SJSA1 (cell line): ENCODE measurements at regions not wholly inside any gene's neighbourhood (a gene's known extent, or its start where the extent isn't known, plus 50 kb on each side); places are given as distances from the start of the nearest gene placed in this dataset.

Source experiments
- DNase-seq, 2 experiments: peaks; one replicate each; pipeline ENCODE4 v3.0.0-alpha.2; 2015 to 2020; ENCODE audit warnings: low spot score in 2 of 2, low read depth in 1 of 2
- H3K27ac ChIP-seq: fragments of 250-450 bp; sonication (Bioruptor Pico); 2 replicates; pipeline ENCODE4 v1.5.1; 2020; ENCODE audit warnings: mild to moderate bottlenecking, moderate library complexity
- H3K27me3 ChIP-seq: fragments of 250-450 bp; sonication (Bioruptor Pico); replicated peaks from 2 replicates; pipeline ENCODE4 v1.5.1; 2020; ENCODE audit warnings: mild to moderate bottlenecking, moderate library complexity
- H3K36me3 ChIP-seq: fragments of 250-450 bp; sonication (Bioruptor Pico); 2 replicates; pipeline ENCODE4 v1.5.1; 2020; ENCODE audit warnings: mild to moderate bottlenecking
- H3K4me1 ChIP-seq: fragments of 250-450 bp; sonication (Bioruptor Pico); replicated peaks from 2 replicates; pipeline ENCODE4 v1.6.1; 2021; ENCODE audit warnings: mild to moderate bottlenecking
- H3K4me3 ChIP-seq: fragments of 250-450 bp; sonication (Bioruptor Pico); 2 replicates; pipeline ENCODE4 v1.5.1; 2020; ENCODE audit warnings: mild to moderate bottlenecking
- H3K9me3 ChIP-seq: fragments of 250-450 bp; sonication (Bioruptor Pico); replicated peaks from 2 replicates; pipeline ENCODE4 v1.5.1; 2020; ENCODE audit warnings: mild to moderate bottlenecking

GRCh38 chr2:147355706-147356105 is 489.1 kb upstream of the ACVR2A start:
- no peak for DNase-seq
- H3K9me3 ChIP-seq, result no peaks in the 10 kb centered on the region; the same call in none of the 2 replicates
- no peak overlapping the region for H3K27ac ChIP-seq
- no peak overlapping the region for H3K4me3 ChIP-seq
- no peaks in the 10 kb centered on the region for H3K27me3 ChIP-seq
- no peaks in the 10 kb centered on the region for H3K4me1 ChIP-seq
- H3K36me3 ChIP-seq, result no peaks in the 10 kb centered on the region

GRCh38 chr2:147353072-147353381 is 491.8 kb upstream of the ACVR2A start:
- H3K36me3 ChIP-seq, result no peaks in the 10 kb centered on the region
- H3K4me3 ChIP-seq, result no peak overlapping the region
- no peak for DNase-seq
- H3K27me3 ChIP-seq, result no peaks in the 10 kb centered on the region
- no peaks in the 10 kb centered on the region; the same call in 1 of the 2 replicates for H3K9me3 ChIP-seq
- no peaks in the 10 kb centered on the region for H3K4me1 ChIP-seq
- H3K27ac ChIP-seq, result no peak overlapping the region

GRCh38 chr2:147352264-147353071 is 492.4 kb upstream of the ACVR2A start:
- no peak overlapping the region for H3K4me3 ChIP-seq

GRCh38 chr2:147351784-147352183 is 493.0 kb upstream of the ACVR2A start:
- Histone ChIP-seq H3K27me3 (no peaks in the 10 kb centered on the region), H3K4me3 (no peak overlapping the region), H3K9me3 (no peaks in the 10 kb centered on the region; the same call in 1 of the 2 replicates), H3K36me3 (no peaks in the 10 kb centered on the region), H3K27ac (no peak overlapping the region), H3K4me1 (no peaks in the 10 kb centered on the region)
- no peak for DNase-seq

More at GRCh38 chr2:147352264-147353071, 492.4 kb upstream of the ACVR2A start:
- no peaks in the 10 kb centered on the region for H3K36me3 ChIP-seq
- no peak for DNase-seq
- no peaks in the 10 kb centered on the region for H3K27me3 ChIP-seq
- no peak overlapping the region for H3K27ac ChIP-seq
- H3K9me3 ChIP-seq, result no peaks in the 10 kb centered on the region; the same call in 1 of the 2 replicates
- H3K4me1 ChIP-seq, result no peaks in the 10 kb centered on the region

- Histone ChIP-seq H3K4me3 (no peak overlapping the region), H3K4me1 (no peaks in the 10 kb centered on the region)
Observed at GRCh38 chr2:147348931-147349555, 495.8 kb upstream of the ACVR2A start.

GRCh38 chr2:147346142-147346541 is 498.7 kb upstream of the ACVR2A start:
- Histone ChIP-seq H3K36me3 (no peaks in the 10 kb centered on the region), H3K4me3 (no peak overlapping the region), H3K4me1 (no peaks in the 10 kb centered on the region), H3K9me3 (peaks cover 4% of the 10 kb centered on the region; the same call in 1 of the 2 replicates), H3K27ac (no peak overlapping the region), H3K27me3 (no peaks in the 10 kb centered on the region)
- DNase-seq, result no peak

More at GRCh38 chr2:147348931-147349555, 495.8 kb upstream of the ACVR2A start:
- peaks cover 4% of the 10 kb centered on the region; the same call in 1 of the 2 replicates for H3K9me3 ChIP-seq
- no peaks in the 10 kb centered on the region for H3K27me3 ChIP-seq
- no peak for DNase-seq
- no peaks in the 10 kb centered on the region for H3K36me3 ChIP-seq
- H3K27ac ChIP-seq, result no peak overlapping the region

- DNase-seq, result no peak
- Histone ChIP-seq H3K4me3 (no peak overlapping the region), H3K27me3 (no peaks in the 10 kb centered on the region), H3K27ac (no peak overlapping the region), H3K36me3 (no peaks in the 10 kb centered on the region), H3K9me3 (peaks cover 4% of the 10 kb centered on the region; the same call in 1 of the 2 replicates), H3K4me1 (no peaks in the 10 kb centered on the region)
Observed at GRCh38 chr2:147345246-147345645, 499.6 kb upstream of the ACVR2A start.

- H3K4me1 ChIP-seq, result no peaks in the 10 kb centered on the region
- H3K9me3 ChIP-seq, result peaks cover 4% of the 10 kb centered on the region; the same call in 1 of the 2 replicates
- no peak for DNase-seq
- H3K27me3 ChIP-seq, result no peaks in the 10 kb centered on the region
- H3K36me3 ChIP-seq, result no peaks in the 10 kb centered on the region
- no peak overlapping the region for H3K4me3 ChIP-seq
- H3K27ac ChIP-seq, result no peak overlapping the region
Observed at GRCh38 chr2:147342329-147342728, 502.5 kb upstream of the ACVR2A start.

GRCh38 chr2:147331790-147332419 is 512.9 kb upstream of the ACVR2A start:
- Histone ChIP-seq H3K27me3 (no peaks in the 10 kb centered on the region), H3K4me3 (no peak overlapping the region), H3K4me1 (no peaks in the 10 kb centered on the region), H3K27ac (no peak overlapping the region), H3K36me3 (no peaks in the 10 kb centered on the region), H3K9me3 (no peaks in the 10 kb centered on the region; the same call in 1 of the 2 replicates)
- no peak for DNase-seq

- no peak for DNase-seq
- Histone ChIP-seq H3K9me3 (no peaks in the 10 kb centered on the region; the same call in 1 of the 2 replicates), H3K4me3 (no peak overlapping the region)
Observed at GRCh38 chr2:147330925-147331324, 513.9 kb upstream of the ACVR2A start.

GRCh38 chr2:147327613-147328012 is 517.2 kb upstream of the ACVR2A start:
- Histone ChIP-seq H3K27ac (no peak overlapping the region), H3K36me3 (no peaks in the 10 kb centered on the region), H3K27me3 (no peaks in the 10 kb centered on the region), H3K4me3 (no peak overlapping the region), H3K4me1 (no peaks in the 10 kb centered on the region), H3K9me3 (no peaks in the 10 kb centered on the region; the same call in 1 of the 2 replicates)
- no peak for DNase-seq

More at GRCh38 chr2:147330925-147331324, 513.9 kb upstream of the ACVR2A start:
- Histone ChIP-seq H3K27me3 (no peaks in the 10 kb centered on the region), H3K36me3 (no peaks in the 10 kb centered on the region), H3K4me1 (no peaks in the 10 kb centered on the region), H3K27ac (no peak overlapping the region)

- no peaks in the 10 kb centered on the region for H3K27me3 ChIP-seq
- DNase-seq, result no peak
Observed at GRCh38 chr2:147325990-147326389, 518.8 kb upstream of the ACVR2A start.

GRCh38 chr2:147320146-147320545 is 524.7 kb upstream of the ACVR2A start:
- Histone ChIP-seq H3K4me3 (no peak overlapping the region), H3K36me3 (no peaks in the 10 kb centered on the region), H3K27ac (no peak overlapping the region), H3K9me3 (peaks cover 8% of the 10 kb centered on the region; the same call in 1 of the 2 replicates), H3K27me3 (no peaks in the 10 kb centered on the region), H3K4me1 (no peaks in the 10 kb centered on the region)
- DNase-seq, result no peak

More at GRCh38 chr2:147325990-147326389, 518.8 kb upstream of the ACVR2A start:
- Histone ChIP-seq H3K27ac (no peak overlapping the region), H3K36me3 (no peaks in the 10 kb centered on the region), H3K4me3 (no peak overlapping the region), H3K4me1 (no peaks in the 10 kb centered on the region), H3K9me3 (peaks cover 5% of the 10 kb centered on the region; the same call in 1 of the 2 replicates)

GRCh38 chr2:147311058-147311430 is 533.8 kb upstream of the ACVR2A start:
- DNase-seq, result no peak
- no peaks in the 10 kb centered on the region for H3K27me3 ChIP-seq

More at GRCh38 chr2:147311058-147311430, 533.8 kb upstream of the ACVR2A start:
- no peak overlapping the region for H3K27ac ChIP-seq
- H3K9me3 ChIP-seq, result no peaks in the 10 kb centered on the region
- no peaks in the 10 kb centered on the region for H3K36me3 ChIP-seq
- H3K4me1 ChIP-seq, result no peaks in the 10 kb centered on the region
- no peak overlapping the region for H3K4me3 ChIP-seq
